NCI-H774 (cell line): ENCODE measurements at regions not wholly inside any gene's neighbourhood (a gene's known extent, or its start where the extent isn't known, plus 50 kb on each side); places are given as distances from the start of the nearest gene placed in this dataset.
"Not testable (repeated sequence)": the region's sequence is repeated elsewhere in the genome, so short reads cannot be mapped to it uniquely, and the experiment has no call there.

ENCODE experiments used
- DNase-seq: peaks from one replicate; lab custom pipeline; 2025; lab: John Stamatoyannopoulos, UW

DNA sequence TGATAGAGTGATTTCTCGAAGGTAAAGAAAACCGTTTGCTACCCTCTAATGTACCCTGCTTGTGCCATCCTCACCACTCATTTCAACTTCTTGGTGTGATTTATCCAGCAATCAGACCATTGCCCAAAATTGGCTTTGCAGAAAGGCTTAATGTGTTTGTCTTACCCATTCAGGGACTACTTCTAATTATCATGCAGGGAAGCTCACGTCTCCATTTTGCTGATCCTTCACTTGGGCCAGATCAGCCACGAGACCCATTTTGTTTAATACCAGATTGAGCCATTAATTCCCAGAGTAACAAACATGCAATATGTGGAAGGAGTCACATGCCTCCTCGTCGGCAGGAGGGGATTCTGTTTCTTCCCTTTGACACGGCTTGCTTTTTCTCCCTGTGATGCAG lies 51.1 kb upstream of the CRY1 start:
- DNase-seq, result no peak

GRCh38 chr12:107144990-107145389 lies 51.6 kb upstream of the CRY1 start:
- DNase-seq, result no peak

- DNase-seq, result no peak
These were observed 52.0 kb upstream of the CRY1 start for GRCh38 chr12:107145397-107145796.

GRCh38 chr12:107148107-107148506 lies 54.8 kb upstream of the CRY1 start:
- DNase-seq, result no peak

DNA sequence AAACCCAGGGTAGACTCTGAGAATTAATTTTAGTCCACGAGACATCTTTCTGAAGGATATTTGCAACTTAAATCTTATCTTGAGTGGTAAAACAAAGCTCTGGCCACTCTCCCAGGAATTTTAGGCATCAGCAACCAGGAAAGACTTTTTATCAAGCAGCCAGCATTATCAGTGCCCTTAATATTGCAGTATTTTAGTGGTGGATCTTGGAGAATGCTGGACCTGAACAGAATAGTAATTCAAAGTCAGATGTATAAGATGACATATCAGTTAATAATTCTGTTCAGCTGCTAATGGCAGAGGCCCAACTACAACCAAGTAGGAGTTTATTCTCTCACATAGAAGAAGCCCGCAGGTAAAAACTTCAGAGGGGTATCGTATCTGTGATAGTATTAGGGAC lies 59.0 kb upstream of the CRY1 start:
- no peak for DNase-seq

DNA sequence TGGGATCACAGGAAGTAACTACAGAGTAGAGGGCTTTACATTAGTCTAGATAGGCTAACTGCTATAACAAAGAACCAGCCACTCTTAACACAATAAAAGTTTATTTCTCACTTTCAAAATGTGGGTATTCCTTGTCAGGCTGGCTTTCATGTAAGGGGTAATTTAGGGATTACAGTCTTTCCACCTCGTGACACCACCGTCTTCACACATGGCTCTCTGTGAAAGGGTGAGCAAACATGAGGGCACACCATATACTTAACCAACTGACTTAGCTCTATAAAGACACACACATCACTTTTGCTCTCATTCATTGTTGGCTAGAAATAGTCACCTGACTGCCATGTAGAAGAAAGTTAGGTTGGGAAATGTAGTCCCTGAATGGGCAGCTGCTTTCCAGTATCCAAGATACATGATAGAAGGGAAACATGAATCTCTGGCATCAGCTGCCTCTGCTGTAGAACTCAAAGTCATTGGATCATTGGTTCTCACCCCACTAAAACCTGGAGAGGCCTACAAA lies 66.1 kb upstream of the CRY1 start:
- no peak for DNase-seq

DNA sequence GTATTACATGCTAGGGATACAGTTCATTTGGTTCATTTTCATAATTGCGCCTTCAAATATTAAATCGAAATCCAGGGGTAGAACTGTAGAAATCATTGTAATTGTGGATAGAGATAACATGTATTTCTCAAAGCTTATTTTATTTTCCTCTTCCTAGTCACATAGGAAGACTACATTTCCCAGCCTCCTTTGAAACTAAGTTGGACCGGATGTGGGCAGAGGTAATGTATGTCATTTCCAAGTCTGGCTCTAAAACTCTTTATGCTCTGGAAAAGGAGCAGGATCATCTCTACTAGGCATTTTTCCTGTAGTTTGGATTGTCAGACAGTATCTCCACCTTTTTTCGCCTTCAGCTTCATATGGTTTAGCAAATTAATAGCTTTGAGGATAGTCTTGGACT lies 70.1 kb upstream of the CRY1 start:
- no peak for DNase-seq

GRCh38 chr12:107164392-107164791 lies 71.0 kb upstream of the CRY1 start:
- no peak for DNase-seq

GRCh38 chr12:107165581-107165980 lies 72.2 kb upstream of the CRY1 start:
- DNase-seq, result no peak

DNA sequence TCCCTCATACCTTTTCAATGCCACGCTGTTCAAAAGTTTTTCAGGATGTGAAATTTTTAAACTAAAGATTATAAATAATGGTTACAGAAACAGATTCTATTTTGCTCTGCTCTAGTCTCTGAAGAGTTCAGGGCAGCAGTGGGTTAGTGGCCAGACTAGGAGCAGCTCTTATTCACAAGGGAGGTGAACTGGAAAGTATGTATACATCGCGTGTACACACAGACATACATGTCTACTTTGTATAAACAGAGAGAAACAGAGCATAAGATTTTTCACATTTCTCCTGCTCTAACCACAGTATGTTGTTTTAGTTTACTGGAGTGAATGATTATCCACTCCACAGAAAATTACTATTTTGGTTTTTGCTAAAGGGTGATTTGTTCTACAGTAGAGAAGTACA lies 74.4 kb upstream of the CRY1 start:
- DNase-seq, result no peak

DNA sequence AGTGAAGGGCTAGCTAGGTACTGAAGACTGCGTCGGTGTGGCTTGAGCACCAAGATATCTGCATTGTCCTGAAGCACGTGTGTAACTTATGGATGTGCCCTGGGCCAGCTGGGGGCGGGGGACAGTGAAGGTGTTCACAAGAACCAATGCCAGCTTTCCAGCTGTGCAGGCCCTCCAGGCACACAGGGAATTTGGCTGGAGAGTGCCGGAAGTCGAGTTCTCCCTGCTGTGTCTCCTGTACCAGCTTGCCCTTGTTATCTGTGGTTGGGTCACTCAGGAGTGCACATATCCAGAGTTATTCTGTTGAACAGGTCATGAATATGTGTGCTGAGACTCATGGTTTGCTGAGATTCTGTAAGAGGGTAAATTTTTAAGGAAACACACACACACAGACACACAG lies 75.9 kb upstream of the CRY1 start:
- DNase-seq, result no peak

GRCh38 chr12:107178776-107179175 lies 85.4 kb upstream of the CRY1 start:
- DNase-seq, result no peak

- no peak for DNase-seq
These were observed 86.5 kb upstream of the CRY1 start for GRCh38 chr12:107179871-107180270.

GRCh38 chr12:107180272-107180671 lies 86.9 kb upstream of the CRY1 start:
- no peak for DNase-seq

GRCh38 chr12:107184359-107184930 lies 91.1 kb upstream of the CRY1 start:
- DNase-seq, result no peak

- no peak for DNase-seq
These were observed 103.3 kb upstream of the CRY1 start for GRCh38 chr12:107196681-107197080.

DNA sequence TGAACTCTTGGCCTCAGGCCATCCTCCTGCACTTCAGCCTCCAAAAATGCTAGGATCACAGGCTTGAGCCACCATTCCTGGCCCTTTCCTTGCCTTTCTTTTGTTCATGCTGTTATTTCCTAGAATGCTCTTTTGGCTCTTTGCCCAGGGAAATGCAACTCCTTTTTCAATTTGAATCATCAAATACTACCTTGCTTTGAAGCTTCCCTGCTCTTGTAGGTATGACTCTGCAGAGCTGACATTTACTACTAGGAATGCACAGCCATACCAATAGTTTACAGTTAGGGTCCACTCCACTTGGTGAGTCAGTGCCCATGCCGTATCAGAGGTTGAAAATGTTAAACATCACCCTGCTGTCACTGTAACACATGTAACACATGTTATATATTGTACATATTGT lies 107.0 kb upstream of the CRY1 start:
- no peak for DNase-seq

DNA sequence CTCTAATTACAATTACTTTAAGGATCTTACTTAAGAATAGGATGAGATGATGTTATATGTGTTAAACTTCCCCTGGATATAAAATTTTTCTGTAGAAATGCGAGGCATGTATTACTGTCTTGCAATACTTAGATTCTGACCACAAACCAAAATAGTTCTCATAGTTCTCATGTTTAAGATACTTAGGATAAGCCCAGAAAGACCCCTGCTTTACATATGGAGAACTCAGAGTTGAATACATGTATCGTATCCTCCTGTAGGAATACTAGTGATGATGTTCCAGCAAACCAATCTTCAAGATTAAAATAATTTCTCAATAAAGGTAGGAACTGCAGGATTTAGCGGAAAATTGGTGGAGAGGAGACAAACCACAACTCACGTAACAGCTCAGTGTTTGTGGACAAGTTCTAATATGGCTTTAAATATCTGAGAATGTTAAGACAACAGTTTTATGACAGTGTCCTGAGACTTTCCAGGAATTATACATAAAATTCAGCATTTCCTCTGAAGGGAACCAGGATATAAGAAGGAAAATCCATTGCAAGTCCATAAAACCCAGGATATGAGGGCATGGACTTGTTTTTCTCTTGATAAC lies 114.7 kb upstream of the CRY1 start:
- no peak for DNase-seq

DNA sequence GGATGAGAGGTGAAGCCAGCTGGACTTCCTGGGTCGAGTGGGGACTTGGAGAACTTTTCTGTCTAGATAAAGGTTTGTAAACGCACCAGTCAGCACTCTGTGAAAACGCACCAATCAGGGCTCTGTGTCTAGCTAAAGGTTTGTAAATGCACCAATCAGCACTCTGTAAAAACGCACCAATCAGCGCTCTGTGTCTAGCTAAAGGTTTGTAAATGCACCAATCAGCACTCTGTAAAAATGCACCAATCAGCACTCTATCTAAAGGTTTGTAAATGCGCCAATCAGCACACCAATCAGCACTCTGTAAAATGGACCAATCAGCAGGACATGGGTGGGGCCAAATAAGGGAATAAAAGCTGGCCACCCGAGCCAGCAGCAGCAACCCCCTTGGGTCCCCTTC lies 116.4 kb upstream of the CRY1 start:
- not testable (repeated sequence) for DNase-seq

- not testable (repeated sequence) for DNase-seq
These were observed 121.0 kb upstream of the CRY1 start for GRCh38 chr12:107214373-107214773.

DNA sequence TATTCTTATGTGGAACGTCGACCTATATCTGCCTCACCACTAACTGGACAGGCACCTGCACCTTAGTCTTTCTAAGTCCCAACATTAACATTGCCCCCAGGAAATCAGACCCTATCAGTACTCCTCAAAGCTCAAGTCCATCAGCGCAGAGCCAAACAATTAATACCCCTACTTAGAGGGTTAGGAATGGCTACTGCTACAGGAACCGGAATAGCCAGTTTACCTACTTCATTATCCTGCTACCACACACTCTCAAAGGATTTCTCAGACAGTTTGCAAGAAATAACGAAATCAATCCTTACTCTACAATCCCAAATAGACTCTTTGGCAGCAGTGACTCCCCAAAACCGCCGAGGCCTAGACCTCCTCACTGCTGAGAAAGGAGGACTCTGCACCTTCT lies 123.1 kb upstream of the CRY1 start:
- DNase-seq, result not testable (repeated sequence)

GRCh38 chr12:107219301-107219700 lies 126.0 kb upstream of the CRY1 start:
- DNase-seq, result no peak

GRCh38 chr12:107221913-107222312 lies 128.6 kb upstream of the CRY1 start:
- no peak for DNase-seq

- DNase-seq, result no peak
These were observed 130.5 kb upstream of the CRY1 start for GRCh38 chr12:107223821-107224220.
